Endothelial cell of umbilical vein (primary cell): ENCODE measurements at regions not wholly inside any gene's neighbourhood (a gene's known extent, or its start where the extent isn't known, plus 50 kb on each side); places are given as distances from the start of the nearest gene placed in this dataset.

Experiments
- BruUV-seq: library from RNA; stranded (reverse); fragments of 400-500 nt; replicated peaks from 2 replicates; lab custom pipeline; 2021; lab: Mats Ljungman, UMichigan
- CTCF ChIA-PET: fragments of 300-600, 350-600 bp; sonication (Branson Sonifier 250); formaldehyde crosslinking; loops from one replicate; lab custom pipeline; 2021; ENCODE audit warnings: antibody characterized with exemption, inconsistent platforms; lab: Charles Lee
- POLR2A ChIA-PET: fragments of 300-600, 350-600 bp; sonication (Branson Sonifier 250); formaldehyde crosslinking; loops from one replicate; lab custom pipeline; 2021; ENCODE audit warnings: antibody characterized with exemption, inconsistent platforms; lab: Charles Lee
- DNase-seq: peaks from one replicate; pipeline ENCODE4 v3.0.0-alpha.2; 2011; ENCODE audit warnings: low read depth, low spot score
- FAIRE-seq: peaks from 2 replicates; lab custom pipeline; 2011; peaks lifted over from hg19 to GRCh38; lab: Jason Lieb, UNC
- H2AFZ ChIP-seq: 2 replicates; pipeline ENCODE4 v1.6.0; 2012; ENCODE audit warnings: low read depth, low read length, control low read depth, inconsistent platforms
- H3K27ac ChIP-seq: 2 replicates; pipeline ENCODE4 v1.5.1; 2011; ENCODE audit warnings: low read depth, mild to moderate bottlenecking, control low read depth, low read length, moderate library complexity; ENCODE audit not compliant: insufficient read depth
- H3K27me3 ChIP-seq, 2 experiments: 2 replicates each; pipeline versions ENCODE4 v1.6.0 to v1.6.1; 2011; ENCODE audit warnings: low read length in 2 of 2, mixed read lengths in 1 of 2; ENCODE audit not compliant: control insufficient read depth in 2 of 2, insufficient read depth in 2 of 2
- H3K36me3 ChIP-seq, 2 experiments: 2 replicates in 1 of 2; 3 replicates in 1 of 2; pipeline ENCODE4 v1.5.1; 2011; ENCODE audit warnings: low read length in 2 of 2, mild to moderate bottlenecking in 1 of 2, moderate library complexity in 1 of 2; ENCODE audit not compliant: control insufficient read depth in 2 of 2, insufficient read depth in 2 of 2; ENCODE audit errors: extremely low read depth in 1 of 2
- H3K4me1 ChIP-seq: 3 replicates; pipeline ENCODE4 v1.5.1; 2011; ENCODE audit warnings: mild to moderate bottlenecking, low read length; ENCODE audit not compliant: control insufficient read depth, insufficient read depth; ENCODE audit errors: extremely low read depth
- H3K4me2 ChIP-seq: 2 replicates; pipeline ENCODE4 v1.6.1; 2011; ENCODE audit warnings: low read length, control low read depth, mixed read lengths; ENCODE audit not compliant: insufficient read depth
- H3K4me3 ChIP-seq, 3 experiments: fragments of 200-600 bp in 1 of 3; sonication (generic), shearing (Covaris generic) in 1 of 3; replicated peaks in 1 of 3; 2 replicates each; pipeline ENCODE4 v1.5.1; 2011 to 2016; ENCODE audit warnings: control low read depth in 3 of 3, low read length in 3 of 3, mild to moderate bottlenecking in 2 of 3, inconsistent platforms in 1 of 3, low read depth in 1 of 3, moderate library complexity in 1 of 3; ENCODE audit not compliant: insufficient read depth in 1 of 3
- H3K79me2 ChIP-seq: 2 replicates; pipeline ENCODE4 v1.6.0; 2012; ENCODE audit warnings: low read length, inconsistent platforms; ENCODE audit not compliant: control insufficient read depth, insufficient read depth
- H3K9ac ChIP-seq: replicated peaks from 2 replicates; pipeline ENCODE3; 2011; ENCODE audit warnings: low read length, control low read depth; ENCODE audit not compliant: insufficient read depth; ENCODE audit errors: extremely low read depth
- H3K9me1 ChIP-seq: replicated peaks from 3 replicates; pipeline ENCODE4 v1.6.0; 2011; ENCODE audit warnings: mild to moderate bottlenecking, low read length; ENCODE audit not compliant: control insufficient read depth, insufficient read depth; ENCODE audit errors: extremely low read depth
- H3K9me3 ChIP-seq: replicated peaks from 2 replicates; pipeline ENCODE4 v1.5.1; 2012; ENCODE audit warnings: low read length, inconsistent platforms; ENCODE audit not compliant: control insufficient read depth, insufficient read depth
- H4K20me1 ChIP-seq: replicated peaks from 2 replicates; pipeline ENCODE3; 2011; ENCODE audit warnings: mild to moderate bottlenecking, low read length; ENCODE audit not compliant: control insufficient read depth, insufficient read depth; ENCODE audit errors: extremely low read depth
- EZH2 ChIP-seq: IDR thresholded peaks from 2 replicates; pipeline ENCODE4 v1.6.1; 2012; ENCODE audit warnings: borderline replicate concordance, low read depth, mild to moderate bottlenecking, moderate library complexity, low read length, inconsistent platforms; ENCODE audit not compliant: severe bottlenecking
- FOS ChIP-seq: IDR thresholded peaks from 2 replicates; pipeline ENCODE4 v1.6.1; 2011; ENCODE audit warnings: mild to moderate bottlenecking, low read length, moderate library complexity, borderline replicate concordance; ENCODE audit not compliant: insufficient read depth
- GATA2 ChIP-seq: IDR thresholded peaks from 2 replicates; pipeline ENCODE4 v1.7.0; 2011; ENCODE audit warnings: low read depth, mild to moderate bottlenecking, moderate library complexity, mixed read lengths, low read length; ENCODE audit not compliant: insufficient read length, insufficient read depth
- JUN ChIP-seq: IDR thresholded peaks from 2 replicates; pipeline ENCODE4 v1.6.1; 2011; ENCODE audit warnings: borderline replicate concordance, low read depth; ENCODE audit not compliant: insufficient read length, insufficient read depth
- MYC ChIP-seq: IDR thresholded peaks from one replicate; pipeline ENCODE4 v1.6.1; 2011; ENCODE audit warnings: mild to moderate bottlenecking, low read depth, low read length
- POLR2A ChIP-seq: IDR thresholded peaks from 2 replicates; pipeline ENCODE4 v1.6.1; 2012; ENCODE audit warnings: low read depth, mild to moderate bottlenecking, control low read depth, low read length
- POLR2AphosphoS5 ChIP-seq: IDR thresholded peaks from 2 replicates; pipeline ENCODE4 v1.6.1; 2012; ENCODE audit warnings: low read depth, mild to moderate bottlenecking, control low read depth, low read length, moderate library complexity; ENCODE audit not compliant: insufficient read depth
- dilution Hi-C: fragments of 300-500 bp; cut with MboI; formaldehyde crosslinking; loops from one replicate; pipeline ENCODE4 v1.15.0; 2019; ENCODE audit warnings: low sequenced_read_pairs; ENCODE audit not compliant: extremely low pct_ligation_motif_present
- intact Hi-C: fragments of 100-400 bp; cut with micrococcal nuclease; formaldehyde crosslinking; loops from one replicate; pipeline ENCODE4 v1.10.0; 2022
- TF ChIP-seq, protein P1 (sequence below): IDR thresholded peaks from 2 replicates; pipeline ENCODE4 v1.6.1; 2011; ENCODE audit not compliant: insufficient read depth, insufficient read length
- TF ChIP-seq, protein P2 (sequence below), 2 donors: IDR thresholded peaks; 1 replicate in 1 of 2; 2 replicates in 1 of 2; pipeline ENCODE4 v1.5.1; 2011; ENCODE audit warnings: low read length in 2 of 2, mild to moderate bottlenecking in 2 of 2, moderate library complexity in 2 of 2, control low read depth in 1 of 2, inconsistent platforms in 1 of 2, low read depth in 1 of 2; ENCODE audit not compliant: insufficient read depth in 1 of 2; ENCODE audit errors: extremely low read depth in 1 of 2

DNA sequence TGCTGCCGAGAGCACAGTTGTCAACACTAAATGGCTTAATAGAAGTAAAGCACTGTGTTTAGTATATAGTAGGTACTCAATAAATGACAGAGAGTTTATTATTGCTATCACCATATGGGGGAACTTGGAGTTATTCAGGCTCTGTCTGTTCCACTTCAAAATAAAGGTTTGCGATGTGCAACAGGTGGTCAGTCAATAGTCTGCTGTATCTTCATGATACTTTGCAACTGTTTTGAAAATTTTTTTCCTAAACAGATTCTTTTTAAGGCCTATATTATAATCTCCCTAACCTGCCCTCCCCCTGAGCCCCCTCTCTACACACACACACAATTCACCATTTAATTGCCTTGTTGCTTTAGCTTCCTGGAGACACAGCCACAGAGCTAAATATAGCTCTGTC, 164.7 kb upstream of the NR2F2 start:
- dilution Hi-C loops: no loop called here
- Histone ChIP-seq H3K4me3 (no peak overlapping the region), H3K9me3 (no peaks in the 10 kb centered on the region), H3K4me2 (no peak overlapping the region), H4K20me1 (no peaks in the 10 kb centered on the region), H2AFZ (no peak overlapping the region), H3K9ac (no peak overlapping the region), H3K27me3 (no peaks in the 10 kb centered on the region), H3K36me3 (no peaks in the 10 kb centered on the region), H3K9me1 (no peaks in the 10 kb centered on the region), H3K79me2 (no peaks in the 10 kb centered on the region), H3K4me1 (peaks cover 11% of the 10 kb centered on the region), H3K27ac (no peak overlapping the region)
- intact Hi-C loops: loop anchor here (10.0 kb wide), 1 partner anchor 1321 kb away; no protein-coding TSS in a partner anchor
- CTCF ChIA-PET: interaction anchor here (1.1 kb wide), 1 partner anchor 25 kb away, joined by 3 read pairs; no protein-coding TSS in a partner anchor
- no peak for DNase-seq
- no peak for FAIRE-seq
- TF ChIP-seq, protein P1, sequence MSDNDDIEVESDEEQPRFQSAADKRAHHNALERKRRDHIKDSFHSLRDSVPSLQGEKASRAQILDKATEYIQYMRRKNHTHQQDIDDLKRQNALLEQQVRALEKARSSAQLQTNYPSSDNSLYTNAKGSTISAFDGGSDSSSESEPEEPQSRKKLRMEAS: no peak
- TF ChIP-seq FOS (no peak), JUN (no peak), POLR2AphosphoS5 (no peak), GATA2 (no peak), POLR2A (no peak), EZH2 (no peak), MYC (no peak)
- TF ChIP-seq, protein P2, sequence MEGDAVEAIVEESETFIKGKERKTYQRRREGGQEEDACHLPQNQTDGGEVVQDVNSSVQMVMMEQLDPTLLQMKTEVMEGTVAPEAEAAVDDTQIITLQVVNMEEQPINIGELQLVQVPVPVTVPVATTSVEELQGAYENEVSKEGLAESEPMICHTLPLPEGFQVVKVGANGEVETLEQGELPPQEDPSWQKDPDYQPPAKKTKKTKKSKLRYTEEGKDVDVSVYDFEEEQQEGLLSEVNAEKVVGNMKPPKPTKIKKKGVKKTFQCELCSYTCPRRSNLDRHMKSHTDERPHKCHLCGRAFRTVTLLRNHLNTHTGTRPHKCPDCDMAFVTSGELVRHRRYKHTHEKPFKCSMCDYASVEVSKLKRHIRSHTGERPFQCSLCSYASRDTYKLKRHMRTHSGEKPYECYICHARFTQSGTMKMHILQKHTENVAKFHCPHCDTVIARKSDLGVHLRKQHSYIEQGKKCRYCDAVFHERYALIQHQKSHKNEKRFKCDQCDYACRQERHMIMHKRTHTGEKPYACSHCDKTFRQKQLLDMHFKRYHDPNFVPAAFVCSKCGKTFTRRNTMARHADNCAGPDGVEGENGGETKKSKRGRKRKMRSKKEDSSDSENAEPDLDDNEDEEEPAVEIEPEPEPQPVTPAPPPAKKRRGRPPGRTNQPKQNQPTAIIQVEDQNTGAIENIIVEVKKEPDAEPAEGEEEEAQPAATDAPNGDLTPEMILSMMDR (IDR thresholded peaks at IDR 0.05; ENCODE audit: extremely low read depth in 1 of 2, insufficient read depth in 1 of 2, low read depth in 1 of 2, low read length in 2 of 2): no peak
- no TSS peak for BruUV-seq
- POLR2A ChIA-PET: interaction anchor here (0.5 to 0.6 kb wide), 2 partner anchors 84 to 1382 kb away, joined by 3 read pairs; no protein-coding TSS in a partner anchor
